DND-41 (cell line): ENCODE measurements at regions not wholly inside any gene's neighbourhood (a gene's known extent, or its start where the extent isn't known, plus 50 kb on each side); places are given as distances from the start of the nearest gene placed in this dataset.

Source experiments
- ATAC-seq: fragments of 200-7000 bp; cut with Tn5 transposase; 3 replicates; pipeline ENCODE4 v1.9.1; 2021; ENCODE audit warnings: low read depth; ENCODE audit not compliant: insufficient read depth
- DNase-seq: peaks from one replicate; pipeline ENCODE4 v3.0.0-alpha.2; 2020
- H2AFZ ChIP-seq: 2 replicates; pipeline ENCODE4 v1.6.0; 2012; ENCODE audit warnings: low read depth, low read length
- H3K27ac ChIP-seq: 2 replicates; pipeline ENCODE4 v1.5.1; 2012; ENCODE audit warnings: low read length, inconsistent platforms
- H3K27me3 ChIP-seq: fragments of 200-600 bp; sonication (generic); 2 replicates; pipeline ENCODE4 v1.6.0; 2012; ENCODE audit warnings: low read length, mild to moderate bottlenecking, inconsistent platforms; ENCODE audit not compliant: insufficient read depth, poor library complexity
- H3K36me3 ChIP-seq: 2 replicates; pipeline ENCODE4 v1.5.1; 2012; ENCODE audit warnings: low read length, inconsistent platforms; ENCODE audit not compliant: insufficient read depth
- H3K4me1 ChIP-seq: 2 replicates; pipeline ENCODE4 v1.5.1; 2012; ENCODE audit warnings: mild to moderate bottlenecking, low read length; ENCODE audit not compliant: insufficient read depth
- H3K4me2 ChIP-seq: 2 replicates; pipeline ENCODE4 v1.6.0; 2012; ENCODE audit warnings: mild to moderate bottlenecking, moderate library complexity, low read length, inconsistent platforms; ENCODE audit not compliant: insufficient read depth
- H3K4me3 ChIP-seq, 2 experiments: fragments of 200-600 bp in 1 of 2; shearing (Covaris generic) in 1 of 2; 2 replicates each; pipeline ENCODE4 v1.5.1; 2012 to 2016; ENCODE audit warnings: inconsistent platforms in 2 of 2, low read length in 2 of 2, mild to moderate bottlenecking in 2 of 2, low read depth in 1 of 2, moderate library complexity in 1 of 2
- H3K79me2 ChIP-seq: 2 replicates; pipeline ENCODE4 v1.6.0; 2012; ENCODE audit warnings: low read length, inconsistent platforms; ENCODE audit not compliant: insufficient read depth
- H3K9ac ChIP-seq: 2 replicates; pipeline ENCODE4 v1.6.0; 2012; ENCODE audit warnings: low read depth, mild to moderate bottlenecking, inconsistent platforms, low read length, moderate library complexity
- H3K9me3 ChIP-seq: 2 replicates; pipeline ENCODE4 v1.5.1; 2012; ENCODE audit warnings: low read length, moderate library complexity, mild to moderate bottlenecking, inconsistent platforms; ENCODE audit not compliant: insufficient read depth, severe bottlenecking
- H4K20me1 ChIP-seq: 2 replicates; pipeline ENCODE4 v1.6.0; 2012; ENCODE audit warnings: low read length; ENCODE audit not compliant: insufficient read depth
- CTCF ChIP-seq: IDR thresholded peaks from 2 replicates; pipeline ENCODE4 v1.5.1; 2012; ENCODE audit warnings: borderline replicate concordance, low read length, moderate library complexity, mild to moderate bottlenecking; ENCODE audit not compliant: poor library complexity, severe bottlenecking; ENCODE audit errors: extremely low read depth
- EZH2 ChIP-seq: IDR thresholded peaks from 3 replicates; pipeline ENCODE4 v1.6.1; 2012; ENCODE audit warnings: borderline replicate concordance, low read depth, mild to moderate bottlenecking, moderate library complexity, low read length, inconsistent platforms; ENCODE audit not compliant: severe bottlenecking

DNA sequence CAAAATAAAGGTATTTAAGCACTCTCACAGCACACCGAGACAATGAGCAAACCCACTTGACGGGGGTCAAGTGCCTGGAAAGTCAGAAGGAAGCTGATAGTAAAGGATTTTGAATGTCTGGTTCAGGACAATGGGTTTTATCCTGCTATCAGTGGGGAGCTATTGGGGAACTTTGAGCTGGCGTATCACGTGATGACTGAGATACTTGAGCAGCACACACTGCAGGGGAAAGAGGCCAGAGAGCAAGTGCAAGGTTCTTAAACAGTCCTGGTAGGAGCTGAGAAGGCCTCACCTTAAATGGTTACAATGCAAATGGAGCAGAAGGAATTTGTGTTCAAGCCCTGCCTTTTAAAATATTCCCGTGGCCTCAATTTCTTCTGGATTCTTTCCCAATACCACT lies 225.3 kb downstream of the LACC1 start:
- ATAC-seq (no peak), DNase-seq (no peak)
- H3K9ac ChIP-seq = no peak overlapping the region
- H4K20me1 ChIP-seq = no peaks in the 10 kb centered on the region
- H3K36me3 ChIP-seq = no peaks in the 10 kb centered on the region
- no peak overlapping the region for H3K27ac ChIP-seq
- H3K4me3 ChIP-seq = no peak overlapping the region
- H2AFZ ChIP-seq = no peak overlapping the region
- no peak for TF ChIP-seq EZH2
- TF ChIP-seq CTCF = no peak
- H3K27me3 ChIP-seq = no peaks in the 10 kb centered on the region
- H3K4me2 ChIP-seq = no peak overlapping the region
- H3K4me1 ChIP-seq = no peaks in the 10 kb centered on the region
- H3K9me3 ChIP-seq = peaks cover 4% of the 10 kb centered on the region
- H3K79me2 ChIP-seq = no peaks in the 10 kb centered on the region

GRCh38 chr13:44106266-44107152 lies 226.8 kb downstream of the LACC1 start:
- no peak for DNase-seq
- H3K4me1 ChIP-seq = no peaks in the 10 kb centered on the region
- H2AFZ ChIP-seq = no peak overlapping the region
- no peaks in the 10 kb centered on the region for H3K27me3 ChIP-seq
- no peak for ATAC-seq
- no peak overlapping the region for H3K9ac ChIP-seq
- peaks cover 4% of the 10 kb centered on the region for H3K9me3 ChIP-seq
- H3K4me3 ChIP-seq = no peak overlapping the region
- H3K79me2 ChIP-seq = no peaks in the 10 kb centered on the region
- H3K36me3 ChIP-seq = no peaks in the 10 kb centered on the region
- no peaks in the 10 kb centered on the region for H4K20me1 ChIP-seq
- no peak overlapping the region for H3K4me2 ChIP-seq
- no peak overlapping the region for H3K27ac ChIP-seq
- TF ChIP-seq CTCF (no peak), EZH2 (no peak)

DNA sequence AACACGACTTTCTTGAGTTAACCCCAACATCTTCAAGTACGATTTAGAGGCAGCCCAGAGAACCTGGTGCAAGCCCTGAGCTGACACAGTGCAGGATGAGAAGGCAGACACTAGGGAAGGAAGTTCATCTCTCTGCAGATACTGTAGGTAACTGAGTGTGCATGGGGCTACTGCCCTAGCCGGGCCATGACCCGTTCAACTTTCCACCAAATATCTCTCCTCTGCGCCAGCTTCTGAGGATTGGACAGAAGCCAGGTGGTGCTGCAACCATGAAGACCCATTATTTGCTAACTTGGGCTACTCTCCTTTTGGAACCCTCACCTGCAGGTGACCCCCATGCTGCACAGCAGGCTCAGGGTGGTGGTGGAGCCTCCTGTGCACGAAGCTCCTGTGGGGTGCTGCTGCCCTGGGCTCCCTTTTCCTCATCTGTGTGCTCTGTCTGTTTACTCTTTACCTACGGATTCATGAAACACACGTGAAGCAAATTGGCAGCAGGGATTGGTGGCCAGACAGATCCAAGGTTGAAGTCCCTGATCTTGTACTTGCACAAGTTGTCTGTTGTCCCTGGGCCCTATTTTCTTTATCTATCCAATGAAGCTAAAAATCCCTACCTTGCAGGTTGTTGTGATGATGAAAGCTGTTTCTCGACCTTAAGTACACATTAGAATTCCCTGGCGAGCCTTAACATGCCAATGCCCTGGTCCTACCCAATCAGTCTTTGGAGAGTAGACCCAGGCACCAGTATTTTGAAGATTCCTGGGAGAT lies 227.8 kb downstream of the LACC1 start:
- no peak overlapping the region for H3K4me2 ChIP-seq
- DNase-seq (no peak), ATAC-seq (no peak)
- no peaks in the 10 kb centered on the region for H3K27me3 ChIP-seq
- H2AFZ ChIP-seq = no peak overlapping the region
- no peak overlapping the region for H3K4me3 ChIP-seq
- H3K27ac ChIP-seq = no peak overlapping the region
- no peaks in the 10 kb centered on the region for H3K79me2 ChIP-seq
- TF ChIP-seq CTCF = no peak
- TF ChIP-seq EZH2 = no peak
- no peaks in the 10 kb centered on the region for H4K20me1 ChIP-seq
- no peaks in the 10 kb centered on the region for H3K9me3 ChIP-seq
- H3K9ac ChIP-seq = no peak overlapping the region
- no peaks in the 10 kb centered on the region for H3K4me1 ChIP-seq
- H3K36me3 ChIP-seq = no peaks in the 10 kb centered on the region
